ENCODE measurements at regions not wholly inside any gene's neighbourhood (a gene's known extent, or its start where the extent isn't known, plus 50 kb on each side); places are given as distances from the start of the nearest gene placed in this dataset.

- in situ Hi-C loops (cut with MboI; ENCODE audit: low sequenced_read_pairs, unreplicated experiment): no loop called here
- no peak for DNase-seq (ENCODE audit: low spot score)
- no peak for TF ChIP-seq CTCF (IDR thresholded peaks at IDR 0.05; ENCODE audit: borderline replicate concordance, control extremely low read depth, extremely low read depth, insufficient read depth, missing control alignments)
Measured at GRCh38 chr9:80964374-80964773, 725.0 kb downstream of the TLE1 start.

GRCh38 chr9:80957801-80958200 lies 731.5 kb downstream of the TLE1 start:
- in situ Hi-C loops (cut with MboI; ENCODE audit: low sequenced_read_pairs, unreplicated experiment): no loop called here
- TF ChIP-seq CTCF (IDR thresholded peaks at IDR 0.05; ENCODE audit: borderline replicate concordance, control extremely low read depth, extremely low read depth, insufficient read depth, missing control alignments): no peak
- DNase-seq (ENCODE audit: low spot score): no peak

GRCh38 chr9:80954521-80954920 lies 734.8 kb downstream of the TLE1 start:
- in situ Hi-C loops (cut with MboI; ENCODE audit: low sequenced_read_pairs, unreplicated experiment): no loop called here
- no peak for DNase-seq (ENCODE audit: low spot score)
- TF ChIP-seq CTCF (IDR thresholded peaks at IDR 0.05; ENCODE audit: borderline replicate concordance, control extremely low read depth, extremely low read depth, insufficient read depth, missing control alignments): no peak

GRCh38 chr9:80952363-80952922 lies 736.9 kb downstream of the TLE1 start:
- DNase-seq (ENCODE audit: low spot score): no peak
- in situ Hi-C loops (cut with MboI; ENCODE audit: low sequenced_read_pairs, unreplicated experiment): no loop called here
- TF ChIP-seq CTCF (IDR thresholded peaks at IDR 0.05; ENCODE audit: borderline replicate concordance, control extremely low read depth, extremely low read depth, insufficient read depth, missing control alignments): no peak

- DNase-seq (ENCODE audit: low spot score): no peak
- no peak for TF ChIP-seq CTCF (IDR thresholded peaks at IDR 0.05; ENCODE audit: borderline replicate concordance, control extremely low read depth, extremely low read depth, insufficient read depth, missing control alignments)
- in situ Hi-C loops (cut with MboI; ENCODE audit: low sequenced_read_pairs, unreplicated experiment): no loop called here
Measured at GRCh38 chr9:80951675-80952074, 737.7 kb downstream of the TLE1 start.

- DNase-seq (ENCODE audit: low spot score): no peak
- TF ChIP-seq CTCF (IDR thresholded peaks at IDR 0.05; ENCODE audit: borderline replicate concordance, control extremely low read depth, extremely low read depth, insufficient read depth, missing control alignments): no peak
- in situ Hi-C loops (cut with MboI; ENCODE audit: low sequenced_read_pairs, unreplicated experiment): no loop called here
Measured at GRCh38 chr9:80948876-80949275, 740.5 kb downstream of the TLE1 start.

- no peak for DNase-seq (ENCODE audit: low spot score)
- in situ Hi-C loops (cut with MboI; ENCODE audit: low sequenced_read_pairs, unreplicated experiment): no loop called here
- no peak for TF ChIP-seq CTCF (IDR thresholded peaks at IDR 0.05; ENCODE audit: borderline replicate concordance, control extremely low read depth, extremely low read depth, insufficient read depth, missing control alignments)
Measured at GRCh38 chr9:80948066-80948465, 741.3 kb downstream of the TLE1 start.

Measured in GM13976 (cell line).